ENCODE measurements at regions not wholly inside any gene's neighbourhood (a gene's known extent, or its start where the extent isn't known, plus 50 kb on each side); places are given as distances from the start of the nearest gene placed in this dataset.
"Not testable (repeated sequence)": the region's sequence is repeated elsewhere in the genome, so short reads cannot be mapped to it uniquely, and the experiment has no call there.

DNA sequence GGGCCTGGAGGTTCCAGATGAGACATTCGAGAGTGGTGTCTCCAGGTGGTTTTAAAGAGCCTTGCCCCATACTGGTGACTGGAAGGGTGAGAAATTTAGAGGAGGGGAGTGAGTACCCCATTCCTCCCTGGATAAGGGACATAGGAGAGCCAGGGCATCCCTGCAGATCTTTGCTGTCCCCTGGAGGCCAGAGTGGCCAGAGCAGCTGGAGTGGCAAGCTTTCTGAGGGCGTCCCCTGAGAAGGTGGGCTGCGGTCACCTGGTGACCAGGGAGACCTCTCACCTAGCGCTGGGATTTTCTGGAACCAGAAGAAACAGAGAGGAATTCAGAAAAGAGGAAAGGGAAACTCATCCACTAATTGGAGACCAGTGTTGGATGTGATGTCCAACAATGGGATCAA lies 300.9 kb downstream of the TGIF2LX start:
- TF ChIP-seq MYC (CRISPR knock-in tag; IDR thresholded peaks at IDR 0.05; ENCODE audit: borderline replicate concordance); ZNF510 (CRISPR knock-in tag; IDR thresholded peaks at IDR 0.05; ENCODE audit: low read depth): not testable (repeated sequence)
- TF ChIP-seq, protein P1, sequence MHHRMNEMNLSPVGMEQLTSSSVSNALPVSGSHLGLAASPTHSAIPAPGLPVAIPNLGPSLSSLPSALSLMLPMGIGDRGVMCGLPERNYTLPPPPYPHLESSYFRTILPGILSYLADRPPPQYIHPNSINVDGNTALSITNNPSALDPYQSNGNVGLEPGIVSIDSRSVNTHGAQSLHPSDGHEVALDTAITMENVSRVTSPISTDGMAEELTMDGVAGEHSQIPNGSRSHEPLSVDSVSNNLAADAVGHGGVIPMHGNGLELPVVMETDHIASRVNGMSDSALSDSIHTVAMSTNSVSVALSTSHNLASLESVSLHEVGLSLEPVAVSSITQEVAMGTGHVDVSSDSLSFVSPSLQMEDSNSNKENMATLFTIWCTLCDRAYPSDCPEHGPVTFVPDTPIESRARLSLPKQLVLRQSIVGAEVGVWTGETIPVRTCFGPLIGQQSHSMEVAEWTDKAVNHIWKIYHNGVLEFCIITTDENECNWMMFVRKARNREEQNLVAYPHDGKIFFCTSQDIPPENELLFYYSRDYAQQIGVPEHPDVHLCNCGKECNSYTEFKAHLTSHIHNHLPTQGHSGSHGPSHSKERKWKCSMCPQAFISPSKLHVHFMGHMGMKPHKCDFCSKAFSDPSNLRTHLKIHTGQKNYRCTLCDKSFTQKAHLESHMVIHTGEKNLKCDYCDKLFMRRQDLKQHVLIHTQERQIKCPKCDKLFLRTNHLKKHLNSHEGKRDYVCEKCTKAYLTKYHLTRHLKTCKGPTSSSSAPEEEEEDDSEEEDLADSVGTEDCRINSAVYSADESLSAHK (CRISPR knock-in tag; IDR thresholded peaks at IDR 0.05; ENCODE audit: borderline replicate concordance): not testable (repeated sequence)
- TF ChIP-seq, protein P2, sequence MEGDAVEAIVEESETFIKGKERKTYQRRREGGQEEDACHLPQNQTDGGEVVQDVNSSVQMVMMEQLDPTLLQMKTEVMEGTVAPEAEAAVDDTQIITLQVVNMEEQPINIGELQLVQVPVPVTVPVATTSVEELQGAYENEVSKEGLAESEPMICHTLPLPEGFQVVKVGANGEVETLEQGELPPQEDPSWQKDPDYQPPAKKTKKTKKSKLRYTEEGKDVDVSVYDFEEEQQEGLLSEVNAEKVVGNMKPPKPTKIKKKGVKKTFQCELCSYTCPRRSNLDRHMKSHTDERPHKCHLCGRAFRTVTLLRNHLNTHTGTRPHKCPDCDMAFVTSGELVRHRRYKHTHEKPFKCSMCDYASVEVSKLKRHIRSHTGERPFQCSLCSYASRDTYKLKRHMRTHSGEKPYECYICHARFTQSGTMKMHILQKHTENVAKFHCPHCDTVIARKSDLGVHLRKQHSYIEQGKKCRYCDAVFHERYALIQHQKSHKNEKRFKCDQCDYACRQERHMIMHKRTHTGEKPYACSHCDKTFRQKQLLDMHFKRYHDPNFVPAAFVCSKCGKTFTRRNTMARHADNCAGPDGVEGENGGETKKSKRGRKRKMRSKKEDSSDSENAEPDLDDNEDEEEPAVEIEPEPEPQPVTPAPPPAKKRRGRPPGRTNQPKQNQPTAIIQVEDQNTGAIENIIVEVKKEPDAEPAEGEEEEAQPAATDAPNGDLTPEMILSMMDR (CRISPR knock-in tag; IDR thresholded peaks at IDR 0.05): not testable (repeated sequence)
- TF ChIP-seq, protein P3, sequence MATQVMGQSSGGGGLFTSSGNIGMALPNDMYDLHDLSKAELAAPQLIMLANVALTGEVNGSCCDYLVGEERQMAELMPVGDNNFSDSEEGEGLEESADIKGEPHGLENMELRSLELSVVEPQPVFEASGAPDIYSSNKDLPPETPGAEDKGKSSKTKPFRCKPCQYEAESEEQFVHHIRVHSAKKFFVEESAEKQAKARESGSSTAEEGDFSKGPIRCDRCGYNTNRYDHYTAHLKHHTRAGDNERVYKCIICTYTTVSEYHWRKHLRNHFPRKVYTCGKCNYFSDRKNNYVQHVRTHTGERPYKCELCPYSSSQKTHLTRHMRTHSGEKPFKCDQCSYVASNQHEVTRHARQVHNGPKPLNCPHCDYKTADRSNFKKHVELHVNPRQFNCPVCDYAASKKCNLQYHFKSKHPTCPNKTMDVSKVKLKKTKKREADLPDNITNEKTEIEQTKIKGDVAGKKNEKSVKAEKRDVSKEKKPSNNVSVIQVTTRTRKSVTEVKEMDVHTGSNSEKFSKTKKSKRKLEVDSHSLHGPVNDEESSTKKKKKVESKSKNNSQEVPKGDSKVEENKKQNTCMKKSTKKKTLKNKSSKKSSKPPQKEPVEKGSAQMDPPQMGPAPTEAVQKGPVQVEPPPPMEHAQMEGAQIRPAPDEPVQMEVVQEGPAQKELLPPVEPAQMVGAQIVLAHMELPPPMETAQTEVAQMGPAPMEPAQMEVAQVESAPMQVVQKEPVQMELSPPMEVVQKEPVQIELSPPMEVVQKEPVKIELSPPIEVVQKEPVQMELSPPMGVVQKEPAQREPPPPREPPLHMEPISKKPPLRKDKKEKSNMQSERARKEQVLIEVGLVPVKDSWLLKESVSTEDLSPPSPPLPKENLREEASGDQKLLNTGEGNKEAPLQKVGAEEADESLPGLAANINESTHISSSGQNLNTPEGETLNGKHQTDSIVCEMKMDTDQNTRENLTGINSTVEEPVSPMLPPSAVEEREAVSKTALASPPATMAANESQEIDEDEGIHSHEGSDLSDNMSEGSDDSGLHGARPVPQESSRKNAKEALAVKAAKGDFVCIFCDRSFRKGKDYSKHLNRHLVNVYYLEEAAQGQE (IDR thresholded peaks at IDR 0.05; ENCODE audit: borderline replicate concordance in 1 of 2, low read depth in 1 of 2, low read length in 2 of 2): not testable (repeated sequence)
- TF ChIP-seq, protein P4, sequence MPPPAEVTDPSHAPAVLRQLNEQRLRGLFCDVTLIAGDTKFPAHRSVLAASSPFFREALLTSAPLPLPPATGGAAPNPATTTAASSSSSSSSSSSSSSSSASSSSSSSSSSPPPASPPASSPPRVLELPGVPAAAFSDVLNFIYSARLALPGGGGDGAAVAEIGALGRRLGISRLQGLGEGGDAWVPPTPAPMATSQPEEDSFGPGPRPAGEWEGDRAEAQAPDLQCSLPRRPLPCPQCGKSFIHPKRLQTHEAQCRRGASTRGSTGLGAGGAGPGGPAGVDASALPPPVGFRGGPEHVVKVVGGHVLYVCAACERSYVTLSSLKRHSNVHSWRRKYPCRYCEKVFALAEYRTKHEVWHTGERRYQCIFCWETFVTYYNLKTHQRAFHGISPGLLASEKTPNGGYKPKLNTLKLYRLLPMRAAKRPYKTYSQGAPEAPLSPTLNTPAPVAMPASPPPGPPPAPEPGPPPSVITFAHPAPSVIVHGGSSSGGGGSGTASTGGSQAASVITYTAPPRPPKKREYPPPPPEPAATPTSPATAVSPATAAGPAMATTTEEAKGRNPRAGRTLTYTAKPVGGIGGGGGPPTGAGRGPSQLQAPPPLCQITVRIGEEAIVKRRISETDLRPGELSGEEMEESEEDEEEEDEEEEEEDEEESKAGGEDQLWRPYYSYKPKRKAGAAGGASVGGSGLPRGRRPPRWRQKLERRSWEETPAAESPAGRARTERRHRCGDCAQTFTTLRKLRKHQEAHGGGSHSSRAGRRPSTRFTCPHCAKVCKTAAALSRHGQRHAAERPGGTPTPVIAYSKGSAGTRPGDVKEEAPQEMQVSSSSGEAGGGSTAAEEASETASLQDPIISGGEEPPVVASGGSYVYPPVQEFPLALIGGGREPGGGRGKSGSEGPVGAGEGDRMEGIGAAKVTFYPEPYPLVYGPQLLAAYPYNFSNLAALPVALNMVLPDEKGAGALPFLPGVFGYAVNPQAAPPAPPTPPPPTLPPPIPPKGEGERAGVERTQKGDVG (CRISPR knock-in tag; IDR thresholded peaks at IDR 0.05; ENCODE audit: borderline replicate concordance): not testable (repeated sequence)

All from HepG2 (cell line).